ENCODE measurements at regions not wholly inside any gene's neighbourhood (a gene's known extent, or its start where the extent isn't known, plus 50 kb on each side); places are given as distances from the start of the nearest gene placed in this dataset.

GRCh38 chr17:79371984-79372383, 238.9 kb downstream of the RBFOX3 start:
- no peak for DNase-seq (ENCODE audit: low read depth in 2 of 2)

DNA sequence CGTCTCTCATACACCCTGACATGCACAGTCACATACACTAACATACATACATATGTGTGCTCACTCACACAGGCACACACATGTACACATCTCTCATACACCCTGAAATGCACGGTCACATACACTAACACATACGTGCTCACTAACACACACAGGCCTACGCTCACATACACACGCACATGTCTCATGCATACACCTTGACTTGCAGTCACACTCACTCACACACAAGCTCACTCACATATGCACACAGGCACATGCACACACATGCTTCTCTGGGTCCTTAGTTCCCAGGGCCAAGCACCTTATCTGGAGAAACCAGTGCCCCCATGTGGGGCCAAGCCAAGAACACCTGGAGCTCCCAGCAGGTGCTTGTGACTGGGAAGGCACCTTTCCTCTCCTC, 240.3 kb downstream of the RBFOX3 start:
- DNase-seq (ENCODE audit: low read depth in 2 of 2): no peak

- DNase-seq (ENCODE audit: low read depth in 2 of 2): no peak
Measured at GRCh38 chr17:79370126-79370525, 240.7 kb downstream of the RBFOX3 start.

DNA sequence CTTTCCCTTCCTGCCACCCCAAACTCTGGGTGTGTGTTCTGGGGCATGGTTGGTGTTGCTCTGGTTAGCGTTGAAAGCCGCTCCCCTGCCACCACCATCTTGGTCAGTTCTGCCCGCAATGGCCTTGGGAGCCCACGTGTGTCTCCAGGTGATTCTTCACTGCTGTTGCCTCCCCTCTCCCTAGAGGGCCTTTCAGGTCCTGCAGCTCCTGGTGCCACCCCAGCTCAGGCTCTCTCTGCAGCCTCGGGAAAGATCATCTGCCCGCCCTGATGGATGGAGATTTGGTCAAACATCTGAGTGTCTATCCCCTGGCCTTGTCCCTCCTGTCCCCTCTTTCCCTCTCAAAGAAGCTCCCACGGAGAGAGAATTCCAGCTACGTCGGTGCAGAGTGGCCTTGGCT, 241.3 kb downstream of the RBFOX3 start:
- no peak for DNase-seq (ENCODE audit: low read depth in 2 of 2)

GRCh38 chr17:79369001-79369400, 241.8 kb downstream of the RBFOX3 start:
- no peak for DNase-seq (ENCODE audit: low read depth in 2 of 2)

GRCh38 chr17:79368521-79368920, 242.3 kb downstream of the RBFOX3 start:
- no peak for DNase-seq (ENCODE audit: low read depth in 2 of 2)

GRCh38 chr17:79366988-79367571, 243.8 kb downstream of the RBFOX3 start:
- DNase-seq (ENCODE audit: low read depth in 2 of 2): no peak

DNA sequence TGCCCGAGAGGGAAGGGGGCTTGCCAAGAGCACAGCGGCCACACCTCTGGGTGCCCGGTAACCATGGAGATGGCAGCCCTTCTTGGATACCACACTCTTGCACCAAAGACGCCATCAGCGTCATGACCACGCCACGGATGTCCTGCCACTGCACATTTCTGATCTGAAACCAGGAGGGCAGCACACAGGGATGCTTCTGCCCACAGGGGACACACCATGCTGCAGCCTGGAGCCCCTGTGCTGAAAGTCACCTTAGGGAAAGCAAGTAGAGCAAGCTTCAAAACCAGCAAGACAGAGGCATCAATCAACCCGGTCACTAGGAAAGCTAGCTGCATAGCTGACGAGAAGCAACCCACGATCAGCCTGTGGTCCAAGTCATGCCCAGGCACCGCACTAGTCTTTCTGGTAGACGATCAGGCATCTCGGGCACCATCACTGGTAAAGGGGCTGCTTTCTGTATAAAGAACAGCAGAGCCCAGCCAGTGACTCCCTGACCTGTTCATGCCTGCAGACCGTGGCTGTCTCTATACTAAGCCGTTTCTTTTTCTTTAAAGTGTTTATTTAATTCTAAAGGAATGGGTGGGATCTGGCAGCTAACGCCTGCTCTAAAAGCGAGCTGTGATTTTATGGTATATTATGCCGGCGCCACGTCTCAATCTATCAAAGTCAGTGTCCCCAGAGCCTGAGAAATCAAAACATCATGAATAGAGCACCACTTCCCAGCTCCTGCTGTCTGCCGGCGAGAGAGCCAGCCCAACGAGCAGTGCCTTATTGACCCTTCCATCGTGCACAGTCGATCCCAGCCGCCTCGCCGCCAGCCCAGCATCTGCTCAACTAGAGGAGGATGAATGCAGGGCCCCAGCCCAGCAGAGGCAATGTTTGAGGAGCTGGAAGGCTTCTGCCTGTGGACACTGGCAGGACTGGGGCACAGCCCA, 244.7 kb downstream of the RBFOX3 start:
- DNase-seq (ENCODE audit: low read depth in 2 of 2): no peak

- no peak for DNase-seq (ENCODE audit: low read depth in 2 of 2)
Measured at GRCh38 chr17:79365351-79365750, 245.5 kb downstream of the RBFOX3 start.

GRCh38 chr17:79364315-79365094, 246.3 kb downstream of the RBFOX3 start:
- DNase-seq (ENCODE audit: low read depth in 2 of 2): no peak

DNA sequence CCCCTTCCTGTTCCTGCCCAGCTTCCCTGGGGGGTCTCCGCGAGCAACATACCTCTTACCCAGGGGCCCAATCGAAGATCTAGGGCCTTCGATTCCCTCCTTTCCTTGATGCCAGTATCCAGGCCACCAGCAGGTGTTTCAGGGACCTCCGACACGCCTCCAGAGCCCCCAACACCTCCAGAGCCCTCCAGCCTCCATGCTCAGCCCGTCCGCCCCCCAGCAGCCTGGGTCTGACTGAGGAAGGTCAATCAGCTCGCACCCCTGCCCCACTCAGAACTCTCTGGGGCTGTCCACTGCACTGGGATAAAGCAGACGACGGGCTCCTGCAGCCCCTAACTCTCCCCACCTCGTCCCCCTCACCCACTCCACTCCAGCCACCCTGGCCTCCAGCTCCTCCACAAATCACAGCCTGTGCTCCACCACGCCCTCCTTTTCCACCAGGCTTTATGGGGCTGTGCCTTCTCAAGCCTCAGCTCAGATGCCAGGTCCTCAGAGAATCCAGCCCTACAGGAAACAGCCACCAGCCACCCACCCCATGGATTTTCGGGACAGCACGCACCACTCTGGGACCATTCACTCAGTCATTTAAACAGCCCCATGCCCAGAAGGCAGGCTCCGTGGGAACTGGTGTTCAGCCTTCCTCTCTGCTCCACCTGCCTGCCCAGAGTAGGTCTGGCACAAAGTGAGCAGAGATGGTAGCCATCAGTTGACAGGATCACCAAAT, 247.1 kb downstream of the RBFOX3 start:
- no peak for DNase-seq (ENCODE audit: low read depth in 2 of 2)

DNA sequence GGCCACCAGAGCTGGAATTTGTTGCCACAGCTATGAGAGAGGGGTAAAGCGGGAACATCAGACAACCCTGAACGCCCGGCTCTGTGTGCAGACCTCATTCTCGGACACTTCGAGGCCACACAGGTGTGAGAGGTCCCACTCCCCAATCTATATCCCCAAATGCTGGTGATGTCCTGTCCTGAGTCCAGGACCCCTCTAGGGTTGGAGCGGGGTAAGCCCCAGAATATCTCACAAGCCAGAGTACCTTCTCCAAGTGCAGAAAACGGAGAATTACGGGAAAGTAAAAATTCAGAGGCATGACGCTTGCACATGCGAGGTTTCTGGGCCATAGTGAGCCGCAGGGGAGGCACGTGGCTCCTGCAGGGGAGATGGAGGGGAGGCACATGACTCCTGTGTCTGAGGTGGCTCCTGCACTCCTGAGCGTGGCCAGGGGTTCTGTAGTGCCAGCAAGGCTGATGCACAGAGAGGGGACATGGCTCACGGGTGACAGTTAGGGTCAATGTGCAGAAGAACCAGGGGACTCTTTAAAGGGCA, 248.0 kb downstream of the RBFOX3 start:
- no peak for DNase-seq (ENCODE audit: low read depth in 2 of 2)

DNA sequence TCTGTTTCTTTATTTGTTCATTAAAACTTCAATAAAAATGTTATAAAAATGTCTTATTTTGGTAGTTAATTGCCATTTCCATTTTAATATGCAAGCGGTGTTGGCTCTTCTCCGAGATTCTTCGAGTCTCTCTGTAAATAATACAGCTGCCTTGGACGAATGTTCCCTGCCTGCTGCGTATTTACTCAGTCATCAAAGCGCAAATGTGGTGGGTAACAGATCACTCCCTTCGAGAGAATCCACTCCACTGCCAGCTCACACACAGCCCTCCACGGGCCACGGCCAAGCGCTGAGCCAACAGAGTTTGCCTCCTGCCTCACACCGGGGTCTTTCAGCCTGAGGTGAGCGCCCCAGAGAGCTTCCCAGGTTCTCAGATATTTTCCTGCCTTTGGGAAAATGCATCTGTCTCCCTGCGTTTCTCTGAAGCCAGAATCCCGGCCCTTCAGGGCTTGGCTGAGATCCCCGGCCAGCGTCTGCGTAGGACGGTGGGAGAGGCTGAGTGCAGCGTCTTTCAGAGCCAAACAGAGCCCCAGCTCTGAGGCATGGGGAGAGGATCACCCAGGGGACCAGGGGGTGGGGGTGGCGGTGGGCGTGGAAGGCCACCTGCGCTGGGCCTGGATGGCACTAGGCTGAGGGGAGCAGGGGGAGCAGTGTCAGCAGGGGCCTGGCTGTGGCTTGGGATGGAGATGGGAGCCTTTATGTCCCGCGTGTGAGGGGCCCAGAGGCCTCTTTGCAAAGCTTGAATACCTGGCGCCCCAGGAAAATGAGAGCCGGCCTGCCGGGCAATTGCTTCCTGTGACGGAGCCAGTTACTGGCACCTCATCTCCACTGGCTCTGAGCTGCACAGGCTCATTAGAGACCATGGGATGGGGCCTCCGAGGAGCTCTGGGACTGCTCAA, 248.7 kb downstream of the RBFOX3 start:
- no peak for DNase-seq (ENCODE audit: low read depth in 2 of 2)

- no peak for DNase-seq (ENCODE audit: low read depth in 2 of 2)
Measured at GRCh38 chr17:79361221-79361734, 249.6 kb downstream of the RBFOX3 start.

GRCh38 chr17:79360196-79360595, 250.7 kb downstream of the RBFOX3 start:
- no peak for DNase-seq (ENCODE audit: low read depth in 2 of 2)

- no peak for DNase-seq (ENCODE audit: low read depth in 2 of 2)
Measured at GRCh38 chr17:79356839-79357447, 253.9 kb downstream of the RBFOX3 start.

DNA sequence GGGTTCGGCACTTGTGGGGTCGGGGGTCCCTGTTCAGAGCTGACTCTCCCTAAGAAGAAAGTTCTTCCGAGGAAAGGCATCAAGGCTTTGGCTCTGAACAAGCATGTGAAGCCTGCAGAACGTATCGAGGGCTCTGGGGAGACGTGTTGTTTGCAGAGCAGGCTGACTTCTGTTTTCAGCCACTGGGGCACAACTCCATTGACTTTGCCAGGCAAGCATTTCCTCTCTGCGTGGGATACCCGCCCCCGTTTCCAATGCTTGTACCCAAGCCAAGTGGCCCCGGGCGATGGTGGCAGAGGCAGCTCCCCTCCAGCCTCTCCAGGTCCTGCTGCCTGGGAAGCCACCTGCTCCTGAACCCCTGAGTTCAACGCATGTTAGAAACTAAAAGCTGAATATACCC, 255.7 kb downstream of the RBFOX3 start:
- no peak for DNase-seq (ENCODE audit: low read depth in 2 of 2)

- DNase-seq (ENCODE audit: low read depth in 2 of 2): no peak
Measured at GRCh38 chr17:79354173-79354820, 256.6 kb downstream of the RBFOX3 start.

GRCh38 chr17:79353548-79353947, 257.3 kb downstream of the RBFOX3 start:
- no peak for DNase-seq (ENCODE audit: low read depth in 2 of 2)
